H1 (cell line): ENCODE measurements at regions not wholly inside any gene's neighbourhood (a gene's known extent, or its start where the extent isn't known, plus 50 kb on each side); places are given as distances from the start of the nearest gene placed in this dataset.

Experiments
- CHD2 ChIP-seq: IDR thresholded peaks from 2 replicates; pipeline ENCODE4 v1.6.1; 2012; ENCODE audit warnings: low read length, improper control_type of control experiment
- EP300 ChIP-seq, 2 experiments: IDR thresholded peaks; 1 replicate in 1 of 2; 2 replicates in 1 of 2; pipeline ENCODE4 v1.6.1; 2011 to 2012; ENCODE audit warnings: low read depth in 2 of 2, low read length in 2 of 2, mild to moderate bottlenecking in 2 of 2, borderline replicate concordance in 1 of 2, inconsistent platforms in 1 of 2, moderate library complexity in 1 of 2
- EZH2 ChIP-seq: fragments of 200-600 bp; sonication (generic); IDR thresholded peaks from 2 replicates; pipeline ENCODE4 v1.7.1; 2012; ENCODE audit warnings: low read depth, mild to moderate bottlenecking, moderate library complexity, low read length, inconsistent platforms; ENCODE audit not compliant: severe bottlenecking
- JUND ChIP-seq: IDR thresholded peaks from 2 replicates; pipeline ENCODE4 v1.6.1; 2011; ENCODE audit warnings: mild to moderate bottlenecking, improper control_type of control experiment, low read length
- KDM1A ChIP-seq: fragments of 200-600, 300-600 bp; sonication (generic); IDR thresholded peaks from 2 replicates; pipeline ENCODE4 v1.7.1; 2016; ENCODE audit warnings: mild to moderate bottlenecking, low read length, borderline replicate concordance
- MAFK ChIP-seq: IDR thresholded peaks from 2 replicates; pipeline ENCODE4 v1.6.1; 2012; ENCODE audit warnings: low read depth, mild to moderate bottlenecking, improper control_type of control experiment, low read length
- POLR2A ChIP-seq, 2 experiments: IDR thresholded peaks; 1 replicate in 1 of 2; 2 replicates in 1 of 2; pipeline ENCODE4 v1.6.1; 2011; ENCODE audit warnings: low read depth in 2 of 2, low read length in 2 of 2, mild to moderate bottlenecking in 2 of 2; ENCODE audit errors: control extremely low read depth in 1 of 2
- POLR2AphosphoS5 ChIP-seq: IDR thresholded peaks from 2 replicates; pipeline ENCODE4 v1.6.1; 2011; ENCODE audit warnings: low read depth, low read length
- RFX5 ChIP-seq: IDR thresholded peaks from 2 replicates; pipeline ENCODE4 v1.6.1; 2011; ENCODE audit warnings: low read depth, low read length, improper control_type of control experiment, borderline replicate concordance
- ZNF274 ChIP-seq: IDR thresholded peaks from 2 replicates; pipeline ENCODE4 v1.7.0; 2012; ENCODE audit warnings: low read length, borderline replicate concordance; ENCODE audit errors: extremely low read depth
- TF ChIP-seq, protein P1 (sequence below): IDR thresholded peaks from 2 replicates; pipeline ENCODE4 v1.6.1; 2012; ENCODE audit warnings: inconsistent platforms
- TF ChIP-seq, protein P2 (sequence below), 3 experiments: IDR thresholded peaks; 1 replicate in 2 of 3; 2 replicates in 1 of 3; pipeline versions ENCODE4 v1.5.1 to v1.6.1; 2011; ENCODE audit warnings: low read length in 3 of 3, mild to moderate bottlenecking in 3 of 3, inconsistent platforms in 2 of 3, low read depth in 1 of 3, moderate library complexity in 1 of 3; ENCODE audit not compliant: insufficient read depth in 1 of 3; ENCODE audit errors: control extremely low read depth in 1 of 3

DNA sequence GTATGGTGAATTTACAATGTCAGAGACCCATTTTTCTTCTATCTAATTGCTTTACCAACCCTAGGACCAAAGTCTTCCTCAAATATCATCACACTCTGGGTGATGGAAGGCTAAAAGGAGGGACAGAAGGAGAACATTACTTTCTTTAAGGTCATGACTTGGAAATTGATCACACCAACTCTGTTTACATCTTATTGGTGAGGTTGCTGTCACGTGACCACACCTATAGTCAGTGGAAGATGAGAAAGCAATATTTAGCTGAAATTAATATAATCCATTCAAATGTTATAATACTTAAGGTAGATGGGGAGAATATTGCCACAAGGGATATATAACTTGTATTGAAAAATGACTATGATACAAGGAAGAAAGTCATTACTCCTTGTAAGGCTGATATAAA lies 183.6 kb upstream of the SMIM30 start:
- TF ChIP-seq MAFK (no peak), RFX5 (no peak), EP300 (IDR thresholded peaks at IDR 0.05; ENCODE audit: borderline replicate concordance in 1 of 2, low read depth in 2 of 2, low read length in 2 of 2) (no peak), POLR2AphosphoS5 (no peak), POLR2A (IDR thresholded peaks at IDR 0.05; ENCODE audit: control extremely low read depth in 1 of 2, low read depth in 2 of 2, low read length in 2 of 2) (no peak), KDM1A (no peak), EZH2 (no peak), CHD2 (no peak), JUND (no peak), ZNF274 (no peak)
- TF ChIP-seq, protein P1, sequence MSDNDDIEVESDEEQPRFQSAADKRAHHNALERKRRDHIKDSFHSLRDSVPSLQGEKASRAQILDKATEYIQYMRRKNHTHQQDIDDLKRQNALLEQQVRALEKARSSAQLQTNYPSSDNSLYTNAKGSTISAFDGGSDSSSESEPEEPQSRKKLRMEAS: no peak
- TF ChIP-seq, protein P2, sequence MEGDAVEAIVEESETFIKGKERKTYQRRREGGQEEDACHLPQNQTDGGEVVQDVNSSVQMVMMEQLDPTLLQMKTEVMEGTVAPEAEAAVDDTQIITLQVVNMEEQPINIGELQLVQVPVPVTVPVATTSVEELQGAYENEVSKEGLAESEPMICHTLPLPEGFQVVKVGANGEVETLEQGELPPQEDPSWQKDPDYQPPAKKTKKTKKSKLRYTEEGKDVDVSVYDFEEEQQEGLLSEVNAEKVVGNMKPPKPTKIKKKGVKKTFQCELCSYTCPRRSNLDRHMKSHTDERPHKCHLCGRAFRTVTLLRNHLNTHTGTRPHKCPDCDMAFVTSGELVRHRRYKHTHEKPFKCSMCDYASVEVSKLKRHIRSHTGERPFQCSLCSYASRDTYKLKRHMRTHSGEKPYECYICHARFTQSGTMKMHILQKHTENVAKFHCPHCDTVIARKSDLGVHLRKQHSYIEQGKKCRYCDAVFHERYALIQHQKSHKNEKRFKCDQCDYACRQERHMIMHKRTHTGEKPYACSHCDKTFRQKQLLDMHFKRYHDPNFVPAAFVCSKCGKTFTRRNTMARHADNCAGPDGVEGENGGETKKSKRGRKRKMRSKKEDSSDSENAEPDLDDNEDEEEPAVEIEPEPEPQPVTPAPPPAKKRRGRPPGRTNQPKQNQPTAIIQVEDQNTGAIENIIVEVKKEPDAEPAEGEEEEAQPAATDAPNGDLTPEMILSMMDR (IDR thresholded peaks at IDR 0.05; ENCODE audit: control extremely low read depth in 1 of 3, insufficient read depth in 1 of 3, low read depth in 1 of 3, low read length in 3 of 3): no peak
